Epidermal melanocyte (primary cell): ENCODE measurements at regions not wholly inside any gene's neighbourhood (a gene's known extent, or its start where the extent isn't known, plus 50 kb on each side); places are given as distances from the start of the nearest gene placed in this dataset.
"Not testable (repeated sequence)": the region's sequence is repeated elsewhere in the genome, so short reads cannot be mapped to it uniquely, and the experiment has no call there.

Experiments used
- DNase-seq: peaks from one replicate; pipeline ENCODE4 v3.0.0; 2011; ENCODE audit warnings: low spot score; ENCODE audit not compliant: insufficient read length

DNA sequence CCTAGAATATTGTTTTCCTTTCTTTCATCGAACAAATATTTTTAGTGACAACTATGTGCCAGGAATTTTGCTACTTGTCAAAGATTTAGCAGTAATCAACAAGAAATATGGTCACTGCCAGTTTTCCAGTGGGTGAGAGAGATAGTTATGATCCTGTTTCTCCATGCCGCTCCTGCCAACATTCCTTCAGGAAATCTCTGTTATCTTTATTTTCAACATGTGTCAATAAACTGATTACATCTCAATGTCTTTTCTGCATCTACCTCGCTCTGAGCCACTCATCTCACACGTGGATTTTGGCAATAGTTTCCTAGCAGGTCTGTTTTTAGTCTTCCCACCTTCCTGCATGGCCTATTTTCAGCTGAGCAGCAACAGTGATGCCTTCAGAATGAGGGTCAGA, 650.0 kb upstream of the STXBP6 start:
- DNase-seq = no peak

DNA sequence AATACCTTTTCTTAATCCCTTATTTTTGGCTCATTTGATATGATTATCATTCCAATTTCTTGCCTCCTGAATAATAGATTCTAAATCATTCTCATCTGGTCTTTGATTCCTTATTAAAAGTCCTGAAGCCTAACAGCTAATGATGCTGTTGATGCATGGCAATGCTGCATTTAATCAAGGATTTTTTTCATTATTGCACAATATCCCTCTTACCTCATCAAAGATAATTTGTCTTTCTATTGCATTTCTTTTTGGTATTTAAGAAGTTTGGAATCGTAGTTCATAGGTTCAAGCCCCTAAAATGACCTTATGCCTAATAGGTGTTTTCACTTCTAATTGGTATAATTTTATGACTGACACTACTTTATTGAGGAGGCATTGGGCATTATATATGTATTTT, 648.2 kb upstream of the STXBP6 start:
- no peak for DNase-seq

DNA sequence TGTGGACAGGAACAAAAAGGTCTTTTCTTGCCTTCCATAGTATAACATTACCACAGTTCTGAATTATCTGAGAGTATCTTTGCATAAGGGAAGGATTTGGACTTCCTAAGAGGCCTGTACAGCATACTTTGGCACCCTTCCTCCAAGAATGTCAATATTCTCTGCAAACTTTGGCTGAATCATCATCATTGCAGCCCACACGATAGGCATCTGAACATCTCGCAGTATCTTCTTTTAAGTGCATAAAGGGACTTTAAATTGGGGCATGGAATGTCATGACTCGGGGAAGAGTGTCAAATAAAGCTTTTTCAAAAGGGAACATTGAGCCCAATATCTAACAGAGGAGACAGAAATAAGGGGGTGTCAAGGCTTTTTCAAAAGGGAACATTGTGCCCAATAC, 646.2 kb upstream of the STXBP6 start:
- no peak for DNase-seq

DNA sequence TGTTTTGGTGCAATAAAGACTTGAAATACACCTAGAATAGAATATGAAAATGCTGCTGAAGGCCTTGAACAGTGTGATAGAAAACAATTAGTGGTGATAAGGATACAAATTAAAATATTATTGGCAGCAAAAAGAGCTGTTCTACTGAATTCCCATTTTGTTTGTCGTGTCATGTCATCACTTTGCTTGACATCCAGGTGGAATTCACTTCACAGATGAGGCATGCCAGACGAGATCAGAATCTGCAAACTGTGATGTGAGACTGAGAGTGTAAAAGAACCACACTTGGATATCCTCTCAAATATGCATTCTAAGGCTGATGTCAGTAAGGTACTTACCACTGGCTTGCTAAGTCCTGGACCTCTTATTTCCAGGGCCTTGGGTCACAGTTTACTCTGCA, 635.1 kb upstream of the STXBP6 start:
- DNase-seq = no peak

DNA sequence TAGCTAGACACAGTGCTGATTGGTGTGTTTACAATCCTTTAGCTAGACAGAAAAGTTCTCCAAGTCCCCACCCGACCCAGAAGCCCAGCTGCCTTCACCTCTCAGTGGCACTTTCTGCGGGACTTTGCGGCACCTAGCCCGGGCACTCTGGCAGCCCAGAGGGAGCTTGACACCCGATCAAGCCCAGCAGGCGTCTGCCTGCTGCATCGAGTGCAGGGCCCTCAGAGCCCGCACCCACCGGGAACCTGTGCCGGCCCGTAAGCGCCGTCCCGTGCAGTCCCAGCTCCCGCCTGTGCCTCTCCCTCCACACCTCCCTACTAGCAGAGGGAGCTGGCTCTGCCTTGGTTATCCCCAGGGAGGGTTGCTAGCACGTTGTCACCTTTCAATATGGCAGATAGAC, 631.0 kb upstream of the STXBP6 start:
- DNase-seq = no peak

DNA sequence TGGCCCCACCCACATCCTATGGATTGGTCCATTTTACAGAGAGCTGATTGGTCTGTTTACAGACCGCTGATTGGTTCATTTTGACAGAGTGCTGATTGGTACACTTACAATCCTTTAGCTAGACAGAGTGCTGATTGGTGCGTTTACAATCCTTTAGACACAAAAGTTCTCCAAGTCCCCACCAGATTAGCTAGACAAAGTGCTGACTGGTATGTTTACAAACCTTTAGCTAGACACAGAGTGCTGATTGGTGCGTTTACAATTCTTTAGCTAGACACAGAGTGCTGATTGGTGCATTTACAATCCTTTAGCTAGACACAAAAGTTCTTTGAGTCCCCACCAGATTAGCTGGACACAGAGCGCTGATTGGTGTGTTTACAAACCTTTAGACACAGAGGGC, 630.6 kb upstream of the STXBP6 start:
- DNase-seq = not testable (repeated sequence)

DNA sequence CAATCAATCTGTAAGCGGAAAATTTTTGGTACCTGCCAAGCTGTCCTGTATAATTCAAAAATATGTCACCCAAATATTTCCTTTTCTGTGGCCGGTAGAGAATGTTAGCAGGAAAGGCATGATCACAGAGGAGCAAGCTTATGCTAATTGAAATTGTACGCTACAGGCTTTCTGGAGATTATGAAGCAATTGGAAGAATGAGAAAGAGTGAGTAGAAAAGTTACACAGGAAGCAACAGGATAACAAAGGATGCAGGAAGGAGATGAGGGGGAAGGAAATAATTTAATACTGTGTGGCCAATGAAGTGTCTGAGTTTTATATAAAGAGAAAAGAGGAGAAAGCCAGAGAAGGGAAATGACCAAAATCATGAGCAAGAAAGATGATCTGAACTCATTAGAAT, 627.2 kb upstream of the STXBP6 start:
- DNase-seq = no peak

DNA sequence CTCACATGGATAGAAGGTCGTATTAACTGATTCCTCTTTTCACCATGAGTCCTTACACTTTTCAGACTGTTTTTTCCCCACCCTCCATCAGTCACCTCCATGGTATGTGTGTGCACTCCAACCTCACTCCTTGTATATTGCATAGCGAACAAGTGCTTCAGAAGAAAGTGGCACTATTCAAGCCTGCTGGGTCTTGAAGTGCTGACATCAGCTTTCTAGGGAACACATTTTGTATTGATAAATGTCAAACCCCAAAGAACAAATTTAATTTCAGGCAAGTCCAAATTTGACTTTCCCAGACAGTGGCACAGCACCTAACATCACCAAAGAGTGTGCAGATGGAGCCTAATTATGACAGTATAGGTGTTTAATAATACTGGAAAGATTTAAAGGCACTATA, 617.4 kb upstream of the STXBP6 start:
- no peak for DNase-seq

DNA sequence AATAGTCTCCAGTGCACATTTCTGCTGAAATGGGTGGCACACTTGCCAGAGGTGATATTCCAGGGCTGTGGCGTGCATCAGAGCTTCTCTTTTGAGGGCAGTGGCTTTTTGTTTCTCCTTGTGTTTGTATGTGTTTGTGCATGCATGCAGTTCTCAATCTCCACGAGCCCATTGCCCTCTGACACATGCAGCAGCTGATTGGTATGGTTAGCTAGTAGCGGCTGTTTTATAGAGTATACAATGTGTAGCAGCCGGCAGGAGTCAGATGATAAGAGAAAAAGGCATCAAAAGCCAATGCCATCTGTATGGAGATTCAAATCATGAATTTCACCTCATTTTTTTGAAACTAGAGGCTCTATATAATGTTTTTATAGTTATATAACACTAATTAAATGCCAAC, 616.9 kb upstream of the STXBP6 start:
- DNase-seq = no peak

DNA sequence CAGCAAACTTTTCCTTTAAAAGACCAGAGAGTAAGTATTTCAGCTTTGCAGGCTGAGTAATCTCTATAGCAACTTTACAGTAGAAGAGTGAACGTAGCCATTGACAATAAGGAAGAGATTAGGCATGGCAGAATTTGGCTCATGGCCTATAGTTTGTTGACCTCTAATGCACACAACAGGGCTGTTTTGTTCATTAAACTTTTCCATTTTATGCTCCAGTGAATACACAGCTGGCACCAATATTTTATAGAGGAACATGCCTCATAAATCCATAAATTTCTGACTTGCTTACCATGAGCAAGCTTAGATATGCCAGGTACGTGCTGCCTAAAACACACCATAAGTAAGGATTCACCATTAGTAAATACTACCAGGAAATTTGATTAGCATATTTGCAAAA, 609.0 kb upstream of the STXBP6 start:
- DNase-seq = no peak

DNA sequence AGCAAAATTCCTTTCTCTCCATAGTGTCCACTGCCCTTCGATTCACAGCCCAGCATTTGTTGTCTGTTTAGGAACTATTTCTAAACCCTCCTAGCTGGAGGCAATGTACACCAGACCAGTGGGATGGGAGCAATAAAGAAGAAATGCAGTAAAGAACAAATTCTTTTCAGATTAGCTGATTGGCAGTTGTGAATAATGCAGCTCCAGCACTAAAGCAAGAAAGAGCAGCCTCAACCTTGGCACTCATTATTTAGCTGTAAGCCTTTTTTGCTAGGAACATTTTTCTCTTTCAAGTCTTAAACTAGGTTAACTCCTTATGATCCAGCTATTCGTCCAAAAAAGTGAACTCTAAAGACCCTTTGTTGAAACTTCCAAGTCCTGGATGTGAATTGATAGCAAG, 580.5 kb upstream of the STXBP6 start:
- DNase-seq = no peak

DNA sequence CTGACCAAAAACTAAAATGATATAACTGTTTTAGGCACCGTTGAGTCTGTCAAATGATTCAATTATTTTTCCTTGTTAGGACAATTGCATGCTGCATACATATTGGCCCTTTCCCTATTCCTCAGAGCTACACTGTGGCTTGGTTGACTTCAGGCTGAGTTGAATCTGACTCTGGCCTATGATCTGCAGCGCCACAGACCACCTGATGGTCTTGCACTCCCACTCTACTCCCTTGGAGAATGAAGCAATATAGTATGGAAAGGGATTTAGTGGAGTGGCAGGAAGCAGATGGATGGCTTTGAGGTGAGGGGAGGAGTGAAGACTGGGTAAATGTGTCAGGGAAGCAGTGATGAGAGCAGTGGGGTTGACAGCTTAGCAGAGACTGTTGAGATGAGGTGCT, 579.0 kb upstream of the STXBP6 start:
- no peak for DNase-seq

DNA sequence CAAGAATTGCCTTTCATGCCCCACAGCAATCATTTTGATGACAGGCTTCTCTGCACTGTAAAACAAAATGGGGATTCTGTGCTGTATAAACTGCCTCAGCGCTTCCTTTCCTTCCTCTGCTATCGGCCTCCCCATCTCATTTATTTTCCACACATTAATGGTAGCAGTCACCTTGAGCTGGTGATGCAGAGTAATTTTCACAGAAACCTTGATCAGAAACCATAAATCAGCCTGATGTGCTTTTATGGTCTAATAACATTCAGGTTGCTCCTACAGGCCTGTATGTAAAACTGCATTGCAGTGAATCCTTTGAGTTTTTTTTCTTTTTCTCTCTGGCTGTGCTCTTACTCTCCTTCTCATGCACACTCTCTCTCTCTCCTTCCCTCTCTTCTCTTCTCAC, 578.4 kb upstream of the STXBP6 start:
- DNase-seq = no peak

DNA sequence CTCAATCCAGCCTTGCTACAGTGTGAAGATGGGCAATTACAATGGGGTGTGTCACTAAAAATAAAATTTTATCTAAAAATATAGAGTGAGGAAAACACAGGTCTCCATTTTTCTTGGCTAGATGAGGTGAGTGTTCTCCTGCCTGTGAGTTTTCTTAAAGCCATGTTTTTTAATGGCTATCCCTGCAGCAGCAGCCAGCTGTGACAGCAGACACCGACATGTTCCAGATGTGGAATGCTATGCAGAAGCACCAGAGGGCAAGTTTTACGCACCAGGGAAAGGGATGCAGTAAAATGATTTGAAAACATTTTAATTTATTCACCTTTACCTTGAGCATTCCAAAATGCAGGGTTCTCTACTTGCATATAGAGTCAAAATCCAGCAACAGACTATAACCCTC, 577.0 kb upstream of the STXBP6 start:
- DNase-seq = no peak

DNA sequence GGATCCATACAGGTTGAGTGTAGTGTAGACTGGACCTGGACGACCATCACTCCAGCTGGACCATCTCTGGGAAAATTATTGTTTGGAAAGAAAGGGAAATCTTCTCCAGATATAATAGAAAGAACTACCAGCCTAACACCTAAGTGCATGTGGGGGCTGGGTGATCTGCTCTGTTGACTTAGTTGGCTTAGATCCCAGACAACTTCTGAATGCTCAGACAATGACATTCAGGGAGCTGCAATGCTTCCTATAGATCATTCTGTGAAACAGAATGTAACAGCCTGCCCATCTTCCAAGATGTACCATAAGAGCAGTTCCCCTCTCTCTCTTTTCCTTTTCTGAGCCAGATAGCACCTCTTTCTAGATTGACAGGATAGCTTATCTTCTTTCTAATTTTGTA, 572.8 kb upstream of the STXBP6 start:
- no peak for DNase-seq

DNA sequence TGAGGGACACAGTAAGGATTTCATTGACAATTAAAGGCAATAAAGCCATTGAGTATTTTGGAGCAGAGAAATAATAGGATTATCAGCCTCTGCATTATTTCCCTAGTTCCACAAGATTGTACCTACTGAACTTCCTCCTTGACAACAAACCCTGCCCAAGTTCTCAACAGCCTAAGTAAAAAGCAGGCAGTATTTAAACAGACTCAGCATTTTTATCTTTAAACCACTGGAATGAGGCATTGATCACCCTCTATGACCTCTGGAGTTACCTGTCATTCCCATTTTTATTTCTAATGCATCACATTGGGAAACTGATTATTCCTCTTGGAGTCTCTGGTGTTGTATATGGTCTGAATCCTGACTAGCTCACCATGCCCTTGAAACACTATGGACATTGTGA, 570.6 kb upstream of the STXBP6 start:
- no peak for DNase-seq

DNA sequence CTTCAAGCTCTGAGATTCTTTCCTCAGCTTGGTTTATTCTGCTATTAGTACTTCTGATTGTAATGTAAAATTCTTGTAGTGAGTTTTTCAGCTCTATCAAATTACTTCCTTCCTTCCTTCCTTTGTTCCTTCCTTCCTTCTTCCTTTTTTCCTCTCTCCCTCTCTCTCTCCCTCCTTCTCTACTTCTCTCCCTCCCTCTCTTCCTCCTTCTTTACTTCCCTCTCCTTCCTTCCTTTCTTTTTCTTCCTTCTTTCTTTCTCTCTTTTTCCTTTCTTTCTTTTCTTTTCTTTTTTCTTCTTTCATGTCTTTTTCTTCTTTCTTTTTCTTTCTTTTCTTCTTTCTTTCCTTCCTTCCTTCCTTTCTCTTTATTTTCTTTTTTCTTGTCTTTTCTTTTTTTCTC, 565.2 kb upstream of the STXBP6 start:
- DNase-seq = no peak

DNA sequence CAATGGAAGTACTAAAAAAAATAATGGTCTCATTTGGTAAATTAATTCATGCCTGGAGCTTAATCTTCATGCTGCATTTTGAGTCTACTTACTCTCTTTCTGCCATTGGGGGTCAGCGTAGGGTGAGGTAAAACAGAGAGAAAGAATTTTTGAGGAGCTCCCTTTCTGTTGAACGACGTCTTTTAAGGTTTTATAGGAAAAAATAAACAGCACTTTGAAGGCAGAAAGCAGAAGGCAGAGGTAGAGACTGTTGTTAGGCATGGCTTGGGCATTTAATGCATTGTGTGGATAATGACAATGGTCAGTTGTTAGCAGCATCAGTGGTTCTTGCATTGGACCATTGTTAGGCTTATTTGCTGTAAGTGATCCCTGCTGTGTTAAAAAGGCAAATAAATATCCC, 557.2 kb upstream of the STXBP6 start:
- DNase-seq = no peak

DNA sequence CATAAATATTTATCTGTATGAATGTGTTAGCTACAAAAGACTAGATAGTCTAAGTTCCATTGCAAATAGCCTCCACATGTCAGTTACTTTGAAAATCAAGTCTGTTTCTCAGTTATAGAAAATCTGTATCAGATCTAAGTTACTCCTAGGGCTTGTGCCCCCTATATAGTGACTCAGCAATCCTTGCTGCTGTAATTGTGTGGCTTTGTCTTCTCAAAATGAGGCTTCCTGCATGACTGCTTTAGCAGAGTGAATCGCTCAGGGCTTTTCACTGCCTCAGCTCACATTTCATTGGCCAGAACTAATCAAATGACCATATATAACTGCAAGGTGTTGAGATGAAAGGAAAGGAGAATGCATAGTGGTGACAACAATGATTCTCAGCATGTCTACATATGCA, 552.2 kb upstream of the STXBP6 start:
- DNase-seq = no peak

DNA sequence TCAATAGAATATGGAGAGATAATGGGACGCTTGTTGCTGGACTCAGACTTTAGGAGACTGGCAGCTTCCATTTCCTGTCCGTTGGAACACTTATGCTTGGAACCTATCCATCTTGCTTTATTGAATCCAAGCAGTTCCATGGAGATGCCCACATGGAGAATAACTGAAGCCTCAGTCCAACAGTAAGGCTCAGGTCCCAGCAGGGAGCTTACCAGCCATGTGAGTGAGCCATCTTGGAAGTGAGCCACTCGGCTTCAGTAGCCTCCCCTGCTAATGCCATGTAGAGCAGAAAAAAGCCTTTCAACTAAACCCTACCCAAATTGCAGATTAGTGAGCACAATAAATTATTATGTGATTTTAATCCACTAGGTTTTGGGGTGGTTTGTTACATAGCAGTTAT, 538.8 kb upstream of the STXBP6 start:
- DNase-seq = no peak

DNA sequence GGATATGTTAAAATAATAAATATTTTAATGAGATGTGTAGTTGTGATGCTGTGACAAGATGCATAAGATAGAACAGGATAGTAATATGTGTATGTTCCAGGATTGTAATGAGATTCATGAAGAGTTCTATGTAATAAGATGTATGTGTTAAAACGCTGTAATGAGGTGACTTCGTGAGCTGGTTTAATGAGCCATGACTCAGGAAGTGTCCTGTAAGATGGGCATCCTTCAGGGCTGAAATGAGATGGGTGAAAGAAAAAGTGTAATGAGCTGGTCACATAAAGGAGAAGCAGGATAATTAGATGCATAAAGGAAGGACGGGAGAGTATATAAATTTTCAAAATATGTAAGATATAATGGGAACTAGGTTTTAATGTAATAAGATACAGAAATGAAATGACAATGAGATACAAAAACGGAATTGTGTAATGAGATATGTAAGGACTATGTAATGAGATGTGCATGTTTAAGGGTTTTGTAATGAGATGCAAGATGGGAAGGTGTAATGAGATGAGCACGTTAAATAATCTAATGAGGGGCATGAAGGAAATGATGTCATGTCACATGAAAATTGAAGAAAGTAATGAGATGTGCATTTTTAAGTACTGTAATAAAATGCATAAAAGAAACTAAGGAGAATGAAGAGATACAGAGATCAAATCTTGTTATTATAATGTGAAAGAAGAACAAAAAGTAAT, 524.8 kb upstream of the STXBP6 start:
- no peak for DNase-seq

DNA sequence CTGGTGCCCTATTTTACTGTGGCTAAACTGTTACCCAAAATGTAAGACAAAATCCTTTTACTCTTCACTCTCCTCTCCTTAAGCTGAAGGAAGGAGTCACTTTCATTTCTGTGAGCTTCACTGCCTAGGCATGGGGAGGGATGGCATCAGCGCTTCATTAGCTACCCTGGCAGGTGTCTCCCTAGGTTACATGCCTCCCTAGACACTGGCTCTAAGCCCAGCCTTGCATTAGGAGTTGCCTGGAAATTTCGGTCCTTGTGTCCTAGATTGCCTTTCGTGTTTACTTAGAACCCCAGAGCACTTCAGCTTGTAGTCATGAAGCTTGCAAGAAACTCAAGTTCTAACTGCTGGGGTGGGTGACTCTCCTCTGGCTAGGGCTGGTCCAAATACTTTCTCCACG, 520.5 kb upstream of the STXBP6 start:
- no peak for DNase-seq

DNA sequence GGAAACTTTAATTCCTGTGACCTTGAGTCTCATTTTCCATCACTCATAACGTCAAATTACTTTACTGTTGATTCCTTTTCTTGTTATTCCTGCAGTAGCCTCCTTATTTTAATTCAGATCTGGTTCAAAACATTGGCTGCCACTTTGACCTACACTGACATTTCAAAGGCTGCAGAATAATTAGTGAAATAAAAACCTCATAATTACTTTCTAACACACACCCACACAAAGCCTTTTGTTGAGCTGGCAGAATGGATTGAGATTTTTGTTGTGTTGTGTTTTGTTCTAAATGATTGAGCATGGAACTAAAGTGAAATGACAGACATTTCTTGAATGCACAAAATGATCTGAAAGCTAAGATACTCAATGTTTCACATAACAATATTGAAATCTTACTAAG, 507.5 kb upstream of the STXBP6 start:
- no peak for DNase-seq

DNA sequence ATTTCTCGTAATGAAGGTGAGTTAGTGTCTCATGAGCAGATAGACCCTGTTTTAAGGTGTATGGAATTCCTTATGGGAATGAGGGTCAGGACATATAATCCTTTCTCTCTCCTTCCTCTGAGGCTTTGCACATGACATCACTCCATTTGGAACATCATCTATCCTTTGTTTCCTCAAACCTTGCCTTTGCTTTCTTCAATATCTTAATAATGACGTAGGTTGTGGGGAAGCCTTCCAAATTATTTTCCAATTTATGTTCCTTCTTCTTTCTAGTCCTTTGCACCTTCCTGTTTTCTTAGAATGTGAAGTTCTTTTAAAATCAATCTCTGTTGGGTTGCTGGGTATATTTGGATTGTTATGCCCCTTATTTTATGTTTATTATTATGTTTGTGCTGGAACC, 502.9 kb upstream of the STXBP6 start:
- no peak for DNase-seq
